GM19193 (cell line): ENCODE measurements at regions not wholly inside any gene's neighbourhood (a gene's known extent, or its start where the extent isn't known, plus 50 kb on each side); places are given as distances from the start of the nearest gene placed in this dataset.

Experiments
- POLR2A ChIP-seq: IDR thresholded peaks from 4 replicates; pipeline ENCODE4 v1.6.1; 2011; ENCODE audit not compliant: insufficient read depth, insufficient read length; ENCODE audit errors: extremely low read depth

DNA sequence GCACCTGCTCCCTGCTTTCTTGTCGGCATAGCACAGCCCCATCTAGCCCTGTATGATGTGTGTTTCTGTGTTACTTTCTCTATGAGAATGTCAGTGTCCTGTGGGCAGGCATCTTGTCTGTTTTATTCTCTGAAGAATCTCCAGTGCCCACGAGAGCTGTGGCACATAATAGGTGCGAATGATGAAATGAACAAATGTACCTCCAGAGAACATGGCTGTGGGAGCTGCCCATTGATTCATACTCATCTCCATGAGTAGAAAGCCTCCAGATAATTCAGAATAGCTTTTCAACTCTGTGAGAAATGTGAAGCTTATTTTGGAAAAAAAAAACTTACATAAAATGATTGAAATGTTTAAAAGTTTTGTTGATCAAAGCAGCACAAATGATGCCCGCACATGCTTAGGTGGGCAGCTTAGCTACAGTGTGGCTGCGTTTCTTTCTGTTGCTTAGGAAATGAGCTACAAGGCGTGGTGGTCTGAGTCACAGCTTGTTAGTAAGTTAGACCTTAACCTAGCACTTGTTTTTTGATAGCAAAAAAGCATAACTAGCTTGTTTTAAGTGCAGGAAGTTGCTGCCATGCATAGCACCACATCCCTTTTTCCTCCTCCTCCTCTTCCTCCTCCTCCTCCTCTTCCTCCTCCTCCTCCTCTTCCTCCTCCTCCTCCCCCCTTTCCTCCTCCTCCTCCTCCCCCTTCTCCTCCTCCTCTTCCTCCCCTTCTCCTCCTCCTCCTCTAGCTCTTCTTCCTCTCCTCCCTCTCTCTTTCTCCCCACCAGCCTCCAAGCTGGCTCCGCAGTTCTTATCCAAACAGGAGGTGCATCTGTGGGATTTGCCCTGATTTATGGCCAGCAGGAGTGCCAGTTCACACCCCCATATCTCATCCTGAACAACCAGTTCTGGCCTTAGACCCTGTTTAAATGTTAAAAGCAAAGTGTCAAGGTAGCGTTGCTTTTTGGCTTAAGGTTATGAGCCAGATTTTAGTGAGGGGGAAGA lies 221.5 kb downstream of the IRF8 start:
- no peak for TF ChIP-seq POLR2A

DNA sequence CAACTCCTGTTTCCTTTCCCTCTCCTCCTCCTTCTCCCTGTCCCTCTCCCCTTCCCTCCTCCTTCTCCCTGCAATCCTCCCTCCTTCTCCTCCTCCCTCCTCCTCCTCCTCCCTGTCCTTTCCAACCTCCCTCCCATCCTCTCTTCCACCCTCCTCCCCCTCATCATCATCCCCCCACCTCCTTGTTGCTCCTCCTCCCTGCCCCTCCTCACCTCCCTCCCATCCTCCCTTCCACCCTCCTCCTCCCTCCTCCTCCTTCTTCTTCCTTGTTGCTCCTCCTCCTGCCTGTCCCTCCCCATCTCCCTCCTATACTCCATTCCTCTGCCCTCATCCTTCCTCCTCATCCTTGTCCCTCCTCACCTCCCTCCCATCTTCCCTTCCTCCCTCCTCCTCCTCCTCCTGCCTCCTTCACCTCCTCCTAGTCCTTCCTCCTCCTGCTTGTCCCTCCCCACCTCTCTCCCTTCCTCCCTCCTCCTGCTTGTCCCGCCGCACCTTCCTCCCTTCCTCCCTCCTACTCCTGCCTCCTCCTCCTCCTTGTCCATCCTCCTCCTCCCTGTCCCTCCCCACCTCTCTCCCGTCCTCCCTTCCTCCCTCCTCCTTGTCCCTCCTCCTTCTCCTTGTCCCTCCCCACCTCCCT lies 222.5 kb downstream of the IRF8 start:
- TF ChIP-seq POLR2A, result no peak

DNA sequence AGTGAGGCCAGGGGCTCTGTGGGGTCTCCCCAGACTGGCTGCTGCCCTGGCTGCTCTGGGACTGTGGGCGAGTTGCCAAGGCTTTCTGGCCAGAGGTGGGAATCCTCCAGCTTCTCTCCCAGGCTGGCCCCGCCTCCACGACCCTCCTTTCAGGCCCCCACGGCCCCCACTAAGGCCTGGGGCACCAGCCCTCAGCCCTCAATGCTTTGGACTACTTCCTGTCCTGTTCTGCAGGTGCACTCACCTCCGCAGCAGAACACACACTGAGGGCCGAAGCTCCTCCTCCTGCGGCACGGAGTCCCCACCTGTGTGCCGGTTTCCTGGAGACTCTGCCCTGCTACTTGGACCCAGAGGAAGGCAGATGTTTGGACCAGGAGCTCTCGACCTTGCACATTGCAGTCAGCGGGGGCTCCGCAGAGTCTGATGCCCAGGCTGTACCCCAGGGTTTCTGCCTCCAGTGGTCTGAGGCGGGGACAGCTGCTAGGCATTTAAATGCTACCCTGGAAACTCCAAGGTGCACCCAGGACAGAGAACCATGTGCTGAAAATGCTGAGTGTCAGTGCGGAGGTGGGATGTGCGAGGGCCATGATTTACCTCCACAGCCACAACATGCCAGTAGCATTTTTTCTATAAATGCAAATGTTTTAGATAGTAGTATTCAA lies 223.8 kb downstream of the IRF8 start:
- no peak for TF ChIP-seq POLR2A

DNA sequence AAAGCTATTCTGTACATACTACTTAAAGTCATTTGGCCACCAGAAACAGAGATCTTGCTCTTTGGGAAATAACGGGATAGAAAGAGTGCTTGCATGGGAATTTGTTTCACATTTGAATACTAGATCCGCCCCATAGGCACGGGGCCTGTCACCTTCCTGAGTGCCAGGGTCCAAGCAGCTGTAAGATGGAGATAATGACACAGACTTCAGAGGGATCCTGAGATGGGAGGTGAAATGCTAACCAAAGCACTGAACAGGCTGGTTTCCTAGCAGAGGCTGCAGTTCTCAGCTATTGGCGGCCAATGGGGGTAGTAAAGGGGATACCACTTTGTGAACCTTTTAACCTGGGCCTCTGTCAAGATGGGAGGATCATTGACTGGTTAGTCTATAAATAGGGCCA lies 225.4 kb downstream of the IRF8 start:
- no peak for TF ChIP-seq POLR2A

DNA sequence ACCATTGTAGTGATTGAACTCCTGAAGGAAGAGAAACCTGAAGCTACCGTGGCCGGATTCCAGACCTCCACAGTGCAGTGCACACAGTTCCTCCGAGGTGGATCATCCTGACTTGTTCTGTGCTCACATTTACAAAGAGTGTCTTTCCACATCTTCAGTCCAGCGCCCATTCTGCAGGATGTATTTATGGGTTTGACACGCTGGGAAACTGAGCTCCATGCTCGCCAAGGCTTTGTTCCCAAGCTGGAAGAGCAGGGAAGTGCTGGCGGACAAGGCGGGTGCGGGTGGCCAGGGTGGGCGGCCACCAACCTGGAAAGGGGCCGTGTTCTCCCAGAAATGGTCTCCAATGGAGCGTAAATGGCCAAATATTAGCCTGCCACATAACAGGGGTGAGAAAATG lies 227.9 kb downstream of the IRF8 start:
- TF ChIP-seq POLR2A, result no peak

DNA sequence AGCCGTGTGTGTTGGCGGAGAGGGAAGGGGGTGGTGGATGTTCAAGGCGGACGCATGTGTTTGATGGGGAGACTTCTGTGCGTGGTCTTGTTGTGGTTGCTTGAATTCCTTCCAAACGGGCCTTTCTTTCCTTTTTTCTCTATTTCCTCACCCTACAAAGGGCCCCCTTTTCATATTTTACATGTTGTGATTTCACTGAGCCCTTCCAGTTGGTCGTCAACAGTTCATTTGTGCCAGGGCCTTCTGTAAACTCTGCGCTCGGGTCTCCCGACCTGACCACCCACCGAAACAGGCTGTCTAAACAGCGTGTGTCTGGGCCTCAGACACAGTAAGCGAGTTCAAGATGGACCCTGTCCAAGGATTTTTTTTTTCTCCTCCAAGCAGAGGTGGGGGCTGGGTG lies 228.4 kb downstream of the IRF8 start:
- no peak for TF ChIP-seq POLR2A

DNA sequence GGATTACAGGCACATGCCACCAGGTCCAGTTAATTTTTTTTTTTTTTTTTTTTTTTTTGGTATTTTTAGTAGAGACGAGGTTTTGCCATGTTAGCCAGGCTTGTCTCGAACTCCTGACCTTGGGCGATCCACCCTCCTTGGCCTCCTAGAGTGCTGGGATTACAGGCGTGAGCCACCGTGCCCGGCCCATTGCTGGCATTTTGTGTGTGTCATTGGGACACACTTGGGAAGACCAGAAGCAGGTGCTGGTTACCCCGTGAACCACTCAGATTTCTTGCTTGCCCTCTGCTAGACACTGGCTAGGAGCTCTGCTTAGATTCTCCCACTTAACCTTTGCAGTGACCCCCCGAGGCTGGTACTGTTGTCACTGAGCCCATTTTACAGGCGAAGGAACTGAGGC lies 229.3 kb downstream of the IRF8 start:
- no peak for TF ChIP-seq POLR2A

DNA sequence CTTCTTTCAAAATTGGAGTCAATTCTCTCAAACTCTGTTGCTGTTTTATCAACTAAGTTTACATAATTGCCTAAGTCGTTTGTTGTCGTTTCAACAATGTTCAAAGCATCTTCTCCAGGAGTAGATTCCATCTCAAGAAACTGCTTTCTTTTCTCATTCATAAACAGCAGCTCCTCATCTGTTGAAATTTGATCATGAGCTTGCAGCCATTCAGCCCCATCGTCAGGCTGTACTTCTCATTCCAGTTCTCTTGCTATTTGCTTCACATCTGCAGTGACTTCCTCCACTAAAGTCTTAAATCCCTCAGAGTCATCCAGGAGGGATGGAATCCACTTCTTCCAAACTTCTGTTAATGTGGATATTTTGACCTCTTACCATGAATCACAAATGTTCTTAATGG lies 230.6 kb downstream of the IRF8 start:
- TF ChIP-seq POLR2A, result no peak

DNA sequence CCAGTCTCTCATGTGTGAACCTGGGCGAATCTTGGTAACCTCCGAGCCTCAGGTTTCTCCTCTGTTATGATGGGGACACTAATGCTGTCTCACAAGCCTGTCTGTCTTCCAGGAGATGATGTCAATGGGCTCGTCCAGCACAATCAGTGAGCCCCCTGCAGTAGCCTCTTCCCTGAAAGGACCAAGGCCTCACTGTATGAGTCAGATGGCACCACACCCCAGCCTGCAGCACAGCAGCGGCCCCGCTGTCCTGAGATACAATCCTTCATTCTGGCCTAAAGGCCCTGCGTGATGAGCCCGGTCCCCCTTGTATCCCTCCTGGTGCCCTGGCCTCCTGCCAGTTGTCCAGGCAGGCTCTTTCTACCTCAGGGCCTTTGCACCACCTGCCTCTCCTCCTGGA lies 234.4 kb downstream of the IRF8 start:
- TF ChIP-seq POLR2A, result no peak

DNA sequence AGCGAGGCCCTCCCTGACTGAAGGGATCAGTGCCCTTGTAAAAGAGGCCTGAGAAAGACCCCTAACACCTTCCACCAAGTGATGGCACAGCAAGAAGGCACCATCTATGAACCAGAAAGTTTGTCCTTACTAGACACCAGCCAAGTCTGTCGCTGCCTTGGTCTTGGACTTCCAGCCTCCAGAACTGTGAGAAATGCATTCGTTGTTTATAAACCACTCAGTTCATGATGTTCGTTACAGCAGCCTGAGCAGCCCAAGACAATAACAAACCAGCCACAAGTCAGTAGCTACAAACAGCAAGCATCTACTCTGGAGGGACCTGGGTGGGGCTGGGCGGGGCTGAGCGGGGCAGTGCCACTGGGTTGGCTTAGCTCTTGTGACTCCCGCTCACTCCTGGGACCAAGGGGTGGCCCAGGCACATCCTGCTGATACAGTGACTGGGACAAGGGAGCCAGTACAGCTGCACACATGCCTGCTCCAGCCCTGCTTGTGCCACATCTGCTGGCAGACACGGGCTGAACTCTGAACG lies 234.9 kb downstream of the IRF8 start:
- no peak for TF ChIP-seq POLR2A

DNA sequence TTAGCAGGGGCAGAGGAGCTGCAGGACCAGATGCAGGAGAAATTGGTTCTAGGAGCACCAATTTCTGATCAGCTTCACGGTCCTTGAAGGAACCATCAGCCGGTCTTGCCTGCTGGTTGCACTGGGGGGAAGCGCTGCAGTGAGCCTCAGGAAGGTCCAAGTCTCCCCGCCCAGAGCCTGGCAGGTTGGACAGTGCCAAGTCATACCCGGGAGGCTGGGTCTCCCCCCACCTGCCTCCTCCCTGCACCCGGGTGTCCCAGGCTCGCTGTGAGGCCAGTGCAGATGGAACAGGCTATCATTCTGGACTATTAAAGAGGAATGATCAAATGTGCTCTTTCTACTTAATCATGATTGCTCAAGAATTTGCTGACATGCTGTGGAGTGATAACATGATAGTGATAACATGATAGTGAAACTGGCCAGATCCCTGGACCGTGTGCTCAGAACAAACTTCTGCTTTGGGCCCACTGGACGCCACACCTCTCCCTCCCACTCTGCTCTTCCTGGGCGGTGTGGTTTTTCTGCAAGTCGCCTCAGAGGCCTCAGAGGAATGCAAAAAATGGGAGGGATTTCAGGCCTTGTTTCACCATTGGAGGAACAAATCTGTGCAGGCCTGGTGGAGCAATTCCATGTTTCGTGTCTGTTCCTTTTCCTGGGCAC lies 236.0 kb downstream of the IRF8 start:
- TF ChIP-seq POLR2A, result no peak

DNA sequence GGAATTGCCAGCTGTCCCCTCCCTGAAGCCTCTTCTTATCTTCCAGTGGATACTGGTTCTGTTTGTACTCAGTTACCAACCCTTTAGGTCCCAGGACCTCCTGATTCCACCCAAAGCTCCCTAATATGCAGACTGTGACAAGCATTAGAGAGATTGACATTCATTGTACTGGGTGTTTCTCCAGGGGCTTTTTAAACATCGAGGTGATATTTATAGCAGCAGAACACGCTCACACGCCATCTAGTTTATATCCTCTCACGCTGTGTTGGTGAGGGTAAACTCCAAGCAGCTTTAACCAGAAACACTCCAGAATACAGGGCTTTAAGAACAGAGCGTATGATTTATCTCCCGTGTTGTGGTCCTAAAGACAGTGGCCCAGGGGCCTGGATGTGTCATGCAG lies 238.4 kb downstream of the IRF8 start:
- TF ChIP-seq POLR2A, result no peak

DNA sequence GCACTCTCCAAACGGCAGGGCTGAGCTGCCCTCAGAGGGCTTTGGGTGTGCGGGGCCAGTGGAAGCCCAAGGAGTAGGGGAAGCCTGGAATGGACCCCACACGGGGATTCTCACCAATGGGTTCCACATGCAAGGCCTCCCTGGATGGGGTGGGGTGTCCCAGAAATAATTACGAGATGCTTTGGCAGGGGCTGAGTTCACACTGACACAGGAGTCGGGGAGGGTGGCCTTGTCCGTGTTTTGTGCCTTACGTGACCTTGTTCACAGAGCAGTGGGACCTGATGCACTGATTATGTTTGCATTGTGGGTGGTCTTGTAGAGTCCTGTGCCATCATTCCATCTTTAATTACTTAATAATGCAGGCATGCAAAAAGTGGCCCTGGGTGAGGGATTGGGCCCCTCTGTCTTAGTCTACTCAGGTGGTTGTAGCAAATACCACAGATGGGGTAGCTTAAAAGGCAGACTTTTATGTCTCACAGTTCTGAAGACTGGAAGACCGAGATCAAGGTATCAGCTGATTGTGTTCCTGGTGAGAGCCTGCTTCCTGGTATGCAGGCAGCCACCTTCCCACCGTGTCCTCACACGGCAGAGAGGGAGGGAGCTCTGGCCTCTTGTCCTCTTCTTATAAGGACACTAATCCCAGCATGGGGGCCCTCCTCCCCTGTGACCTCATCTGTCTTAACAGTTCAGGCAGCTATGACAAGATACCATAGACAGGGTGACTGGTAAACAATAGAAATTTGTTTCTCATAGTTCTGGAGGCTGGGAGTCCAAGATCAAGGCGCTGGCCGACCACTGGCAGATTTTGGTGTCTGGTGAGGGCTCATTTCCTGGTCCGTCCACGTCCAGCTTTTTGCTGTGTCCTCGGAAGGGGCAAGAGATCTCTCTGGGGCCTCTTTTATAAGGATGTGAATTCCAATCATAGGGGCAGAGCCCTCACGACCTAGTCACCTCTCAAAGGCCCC lies 239.4 kb downstream of the IRF8 start:
- TF ChIP-seq POLR2A, result no peak

DNA sequence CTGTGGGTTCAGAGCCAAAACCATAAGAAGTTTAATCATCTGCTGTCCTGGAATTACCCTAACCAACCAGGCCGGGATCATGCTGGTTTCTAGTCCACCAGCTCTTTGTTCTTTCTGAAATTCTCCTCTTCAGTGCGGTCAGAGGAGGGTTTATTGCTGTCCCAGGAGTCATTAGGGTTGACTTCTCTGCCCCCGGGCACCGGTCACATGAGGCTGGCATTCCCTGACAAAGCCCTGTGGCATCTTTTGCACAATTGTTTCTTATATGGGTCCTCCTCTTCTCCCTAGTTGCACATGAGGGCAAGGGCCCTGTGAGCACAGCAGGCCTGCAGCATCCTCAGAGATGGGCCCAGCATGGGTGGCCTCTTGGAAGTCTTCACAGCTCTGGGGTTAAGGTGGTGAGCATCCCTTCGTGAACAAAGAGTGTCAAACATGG lies 243.9 kb downstream of the IRF8 start:
- TF ChIP-seq POLR2A, result no peak
